NOMO-1 (cell line): ENCODE measurements at regions not wholly inside any gene's neighbourhood (a gene's known extent, or its start where the extent isn't known, plus 50 kb on each side); places are given as distances from the start of the nearest gene placed in this dataset.

Source experiments
- DNase-seq, 2 experiments: peaks; one replicate each; lab custom pipeline; 2025; ENCODE audit not compliant: unreplicated experiment in 2 of 2; lab: John Stamatoyannopoulos, UW

- DNase-seq: no peak
These were observed 260.1 kb downstream of the PRL start for GRCh38 chr6:22036699-22037098.

- DNase-seq: no peak
These were observed 254.9 kb downstream of the PRL start for GRCh38 chr6:22041797-22042480.

- DNase-seq: no peak
These were observed 254.1 kb downstream of the PRL start for GRCh38 chr6:22042706-22043105.

GRCh38 chr6:22043284-22043962 lies 253.4 kb downstream of the PRL start:
- no peak for DNase-seq

- DNase-seq: no peak
These were observed 251.4 kb downstream of the PRL start for GRCh38 chr6:22045261-22045912.

GRCh38 chr6:22049002-22049401 lies 247.8 kb downstream of the PRL start:
- no peak for DNase-seq

GRCh38 chr6:22053391-22053997 lies 243.3 kb downstream of the PRL start:
- no peak for DNase-seq

GRCh38 chr6:22056398-22056797 lies 240.4 kb downstream of the PRL start:
- DNase-seq: no peak

- DNase-seq: no peak
These were observed 238.9 kb downstream of the PRL start for GRCh38 chr6:22057962-22058361.

GRCh38 chr6:22059126-22059525 lies 237.7 kb downstream of the PRL start:
- no peak for DNase-seq

GRCh38 chr6:22059946-22060345 lies 236.9 kb downstream of the PRL start:
- no peak for DNase-seq

- peak; percentile 72 to 85 for DNase-seq
These were observed 233.9 kb downstream of the PRL start for GRCh38 chr6:22062807-22063408.

GRCh38 chr6:22064558-22064957 lies 232.3 kb downstream of the PRL start:
- DNase-seq: no peak

GRCh38 chr6:22067122-22067521 lies 229.7 kb downstream of the PRL start:
- no peak for DNase-seq

- DNase-seq: no peak
These were observed 229.2 kb downstream of the PRL start for GRCh38 chr6:22067671-22068070.

GRCh38 chr6:22068561-22069305 lies 228.1 kb downstream of the PRL start:
- DNase-seq: no peak

GRCh38 chr6:22069306-22069800 lies 227.5 kb downstream of the PRL start:
- no peak for DNase-seq

GRCh38 chr6:22071270-22072041 lies 225.4 kb downstream of the PRL start:
- no peak for DNase-seq

- peak in 1 of 2 experiments; percentile 29 for DNase-seq
These were observed 223.9 kb downstream of the PRL start for GRCh38 chr6:22072949-22073348.
